ENCODE measurements at regions not wholly inside any gene's neighbourhood (a gene's known extent, or its start where the extent isn't known, plus 50 kb on each side); places are given as distances from the start of the nearest gene placed in this dataset.

DNA sequence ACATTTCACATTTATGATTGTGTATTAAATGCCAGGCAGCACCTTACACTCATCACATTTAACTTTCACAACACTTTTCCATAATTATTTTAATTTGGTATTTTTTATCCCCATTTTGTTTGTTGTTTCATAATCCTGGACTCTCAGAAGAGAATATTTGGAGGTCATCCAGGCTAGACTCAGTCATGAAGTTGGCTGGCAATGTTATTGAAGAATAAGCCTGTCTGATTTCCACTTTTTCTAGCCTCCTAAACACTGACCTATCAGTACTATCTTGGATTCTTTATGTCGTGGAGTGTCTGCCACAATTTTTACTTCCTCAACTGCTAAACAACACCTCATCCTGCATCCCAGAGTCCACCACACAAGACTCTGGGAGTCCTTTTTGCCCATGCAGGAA lies 372.3 kb upstream of the NRP1 start:
- H3K27ac ChIP-seq: no peak overlapping the region
- intact Hi-C loops (cut with DNase I): no loop called here
- 39 to 61% methylated on average over 1 of the region's 1 CpG for WGBS, 2 donors
- H3K4me1 ChIP-seq: no peaks in the 10 kb centered on the region
- FAIRE-seq (no peak), ATAC-seq (peak in 1 of 4 donors; percentile 32), DNase-seq (no peak)
- no peaks in the 10 kb centered on the region for H3K36me3 ChIP-seq
- no peaks in the 10 kb centered on the region for H3K9me3 ChIP-seq
- H3K27me3 ChIP-seq: no peaks in the 10 kb centered on the region
- H3K4me3 ChIP-seq: no peak overlapping the region
- no peak for TF ChIP-seq CTCF (IDR thresholded peaks at IDR 0.05)

DNA sequence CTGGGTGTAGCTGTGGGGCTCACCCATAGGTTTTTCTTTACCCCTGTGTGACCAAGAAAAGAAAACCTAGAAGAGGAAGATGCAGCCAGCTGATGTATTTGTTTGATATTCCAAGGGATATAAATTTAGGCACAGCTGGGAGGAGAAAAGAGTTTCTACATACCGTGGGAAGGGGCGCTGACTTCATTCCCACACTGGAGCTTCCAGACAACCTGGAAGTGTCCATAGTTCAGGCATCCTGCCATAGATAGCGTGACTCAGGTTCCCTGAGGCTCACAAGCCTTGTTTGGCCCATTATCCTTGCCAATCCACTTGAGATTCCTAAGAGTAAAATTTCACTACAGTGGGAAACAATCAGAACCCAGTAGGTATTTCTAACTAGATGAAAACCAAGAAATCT lies 371.7 kb upstream of the NRP1 start:
- intact Hi-C loops (cut with DNase I): no loop called here
- WGBS, 2 donors: 81 to 93% methylated on average over 3 of the region's 3 CpGs
- no peak overlapping the region for H3K4me3 ChIP-seq
- no peak for TF ChIP-seq CTCF (IDR thresholded peaks at IDR 0.05)
- H3K27ac ChIP-seq: no peak overlapping the region
- H3K4me1 ChIP-seq: no peaks in the 10 kb centered on the region
- no peak for DNase-seq
- no peaks in the 10 kb centered on the region for H3K36me3 ChIP-seq
- FAIRE-seq: no peak
- H3K27me3 ChIP-seq: no peaks in the 10 kb centered on the region
- peak in 1 of 4 donors; percentile 30 for ATAC-seq
- no peaks in the 10 kb centered on the region for H3K9me3 ChIP-seq

DNA sequence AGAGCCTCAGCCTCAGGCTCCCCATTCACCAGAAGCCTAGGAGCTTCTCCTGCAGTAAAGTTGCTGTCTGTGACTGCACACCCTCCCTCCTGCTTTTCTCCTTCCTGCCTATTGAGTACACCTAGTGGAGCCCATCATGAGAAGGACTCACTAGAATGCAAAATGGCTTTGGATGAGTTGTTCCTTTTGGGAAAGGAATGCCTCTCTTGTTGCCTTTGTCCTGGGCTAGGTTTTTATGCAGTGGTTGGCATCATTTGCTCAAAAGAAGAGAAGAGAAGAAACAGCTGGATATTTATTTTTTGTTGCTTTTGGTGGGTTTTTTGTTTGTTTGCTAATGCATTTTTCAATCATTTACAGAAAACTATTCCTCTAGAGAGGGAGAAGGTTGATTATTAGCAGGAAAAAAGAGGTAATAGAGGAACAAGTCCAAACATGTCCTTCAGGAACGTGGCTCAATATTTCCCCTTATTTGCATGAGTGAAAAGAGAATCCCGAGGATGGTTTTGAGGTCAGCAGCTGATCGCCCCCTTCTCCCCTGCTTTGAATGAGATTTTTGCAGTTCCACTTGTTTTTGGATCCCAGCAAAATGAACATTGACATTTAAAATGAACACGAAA lies 369.9 kb upstream of the NRP1 start:
- H3K4me1 ChIP-seq: no peaks in the 10 kb centered on the region
- H3K27ac ChIP-seq: no peak overlapping the region
- 54 to 59% methylated on average over 4 of the region's 4 CpGs for WGBS, 2 donors
- TF ChIP-seq CTCF (IDR thresholded peaks at IDR 0.05): no peak
- peak in 1 of 4 donors; percentile 17 for ATAC-seq
- intact Hi-C loops (cut with DNase I): no loop called here
- H3K4me3 ChIP-seq: no peak overlapping the region
- FAIRE-seq: no peak
- H3K27me3 ChIP-seq: no peaks in the 10 kb centered on the region
- no peaks in the 10 kb centered on the region for H3K36me3 ChIP-seq
- DNase-seq: no peak
- no peaks in the 10 kb centered on the region for H3K9me3 ChIP-seq

- H3K36me3 ChIP-seq: no peaks in the 10 kb centered on the region
- peak in 3 of 4 donors; percentile 29 to 54 (median 50) for ATAC-seq
- FAIRE-seq: no peak
- no peaks in the 10 kb centered on the region for H3K9me3 ChIP-seq
- H3K27ac ChIP-seq: no peak overlapping the region
- intact Hi-C loops (cut with DNase I): no loop called here
- 80 to 88% methylated on average over 7 of the region's 7 CpGs for WGBS, 2 donors
- no peaks in the 10 kb centered on the region for H3K4me1 ChIP-seq
- no peak for DNase-seq
- no peak overlapping the region for H3K4me3 ChIP-seq
- no peak for TF ChIP-seq CTCF (IDR thresholded peaks at IDR 0.05)
- H3K27me3 ChIP-seq: no peaks in the 10 kb centered on the region
These were observed 369.2 kb upstream of the NRP1 start for GRCh38 chr10:33703501-33704213.

DNA sequence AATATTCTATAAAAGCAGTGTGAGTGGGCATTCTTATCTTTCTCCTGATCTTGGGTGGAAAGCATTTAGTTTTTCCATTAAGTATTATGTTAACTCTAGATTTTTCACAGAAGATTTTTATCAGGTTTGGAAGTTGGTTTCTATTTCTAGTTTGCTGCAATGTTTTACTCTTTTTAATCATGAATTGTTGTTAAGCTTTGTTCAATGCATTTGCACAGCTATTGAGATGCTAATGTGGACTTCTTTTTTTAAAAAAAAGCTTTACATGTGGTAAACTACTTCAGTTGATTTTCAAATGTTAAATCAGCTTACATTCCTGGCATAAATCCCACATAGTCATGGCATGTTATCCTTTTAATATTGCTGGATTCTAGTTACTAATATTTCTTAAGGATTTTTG lies 363.6 kb upstream of the NRP1 start:
- no peak for DNase-seq

More for the DNA sequence above, 363.6 kb upstream of the NRP1 start:
- no peak for ATAC-seq
- Histone ChIP-seq H3K4me3 (no peak overlapping the region), H3K4me1 (no peaks in the 10 kb centered on the region), H3K27ac (no peak overlapping the region), H3K36me3 (no peaks in the 10 kb centered on the region), H3K9me3 (no peaks in the 10 kb centered on the region), H3K27me3 (no peaks in the 10 kb centered on the region)
- no peak for TF ChIP-seq CTCF (IDR thresholded peaks at IDR 0.05)
- intact Hi-C loops (cut with DNase I): no loop called here
- no peak for FAIRE-seq
